PC-3 (cell line): ENCODE measurements at regions not wholly inside any gene's neighbourhood (a gene's known extent, or its start where the extent isn't known, plus 50 kb on each side); places are given as distances from the start of the nearest gene placed in this dataset.

Experiments
- ATAC-seq: fragments of 200-7000 bp; cut with Tn5 transposase; 2 replicates; pipeline ENCODE4 v1.9.1; 2020; ENCODE audit warnings: mild to moderate bottlenecking, moderate library complexity
- BruUV-seq: library from RNA; stranded (reverse); fragments of 400-500 nt; replicated peaks from 2 replicates; lab custom pipeline; 2021; lab: Mats Ljungman, UMichigan
- CTCF ChIA-PET: fragments of 300-600 bp; sonication (Branson Sonifier 250); formaldehyde crosslinking; loops from one replicate; lab custom pipeline; 2022; ENCODE audit warnings: antibody characterized with exemption; lab: Charles Lee
- POLR2A ChIA-PET: fragments of 300-600 bp; sonication (Branson Sonifier 250); formaldehyde crosslinking; loops from one replicate; lab custom pipeline; 2022; ENCODE audit warnings: antibody characterized with exemption; ENCODE audit not compliant: unreplicated experiment; lab: Charles Lee
- DNase-seq: peaks from one replicate; pipeline ENCODE4 v3.0.0-alpha.2; 2015
- H2AFZ ChIP-seq: fragments of 300-600 bp; sonication (generic); 2 replicates; pipeline ENCODE4 v1.6.0; 2016; ENCODE audit warnings: antibody characterized with exemption, low read length
- H3F3A ChIP-seq: fragments of 300-600 bp; sonication (generic); one replicate; pipeline ENCODE4 v1.6.0; 2017; ENCODE audit warnings: antibody characterized with exemption, low read length, control low read depth, mild to moderate bottlenecking; ENCODE audit not compliant: unreplicated experiment
- H3K27ac ChIP-seq: fragments of 300-600 bp; sonication (generic); 2 replicates; pipeline ENCODE4 v1.5.1; 2016; ENCODE audit warnings: mild to moderate bottlenecking, low read length
- H3K27me3 ChIP-seq: fragments of 300-600 bp; sonication (generic); 2 replicates; pipeline ENCODE4 v1.6.1; 2016; ENCODE audit warnings: low read length, mixed read lengths
- H3K36me3 ChIP-seq: fragments of 300-600 bp; sonication (generic); 2 replicates; pipeline ENCODE4 v1.6.1; 2016; ENCODE audit warnings: low read depth, mixed run types, low read length, mixed read lengths
- H3K4me1 ChIP-seq: fragments of 300-600 bp; sonication (generic); 2 replicates; pipeline ENCODE4 v1.5.1; 2016; ENCODE audit warnings: low read length; ENCODE audit not compliant: insufficient read depth
- H3K4me2 ChIP-seq: fragments of 300-600 bp; sonication (generic); 2 replicates; pipeline ENCODE4 v1.6.0; 2016; ENCODE audit warnings: low read length
- H3K4me3 ChIP-seq: fragments of 300-600 bp; sonication (generic); 2 replicates; pipeline ENCODE4 v1.5.1; 2016; ENCODE audit warnings: mild to moderate bottlenecking, low read length, mixed read lengths
- H3K79me2 ChIP-seq: fragments of 300-600 bp; sonication (generic); 2 replicates; pipeline ENCODE4 v1.6.1; 2017; ENCODE audit warnings: low read length, mixed read lengths
- H3K9ac ChIP-seq: fragments of 300-600 bp; sonication (generic); 2 replicates; pipeline ENCODE4 v1.6.0; 2016; ENCODE audit warnings: mild to moderate bottlenecking, low read length
- H3K9me2 ChIP-seq: fragments of 300-600 bp; sonication (generic); replicated peaks from 2 replicates; pipeline ENCODE4 v1.6.1; 2016; ENCODE audit warnings: mixed run types, low read length, mixed read lengths
- H3K9me3 ChIP-seq: fragments of 300-600 bp; sonication (generic); 2 replicates; pipeline ENCODE4 v1.6.1; 2016; ENCODE audit warnings: low read length, mixed read lengths
- H4K20me1 ChIP-seq: fragments of 300-600 bp; sonication (generic); 2 replicates; pipeline ENCODE4 v1.6.1; 2016; ENCODE audit warnings: low read length, mixed read lengths
- CTCF ChIP-seq: fragments of 300-600 bp; sonication (generic); conservative IDR thresholded peaks from 2 replicates; pipeline ENCODE4 v1.5.1; 2017; ENCODE audit warnings: antibody characterized with exemption, low read depth, mild to moderate bottlenecking, low read length
- EZH2 ChIP-seq: fragments of 300-600 bp; sonication (generic); IDR thresholded peaks from one replicate; pipeline ENCODE4 v1.6.1; 2017; ENCODE audit warnings: antibody characterized with exemption, mild to moderate bottlenecking, low read length; ENCODE audit not compliant: unreplicated experiment
- EZH2phosphoT487 ChIP-seq: fragments of 300-600 bp; sonication (generic); IDR thresholded peaks from 2 replicates; pipeline ENCODE4 v1.6.1; 2018; ENCODE audit warnings: mild to moderate bottlenecking, antibody characterized with exemption, low read length, borderline replicate concordance
- intact Hi-C: fragments of 100-400 bp; cut with micrococcal nuclease; formaldehyde crosslinking; loops from 2 replicates; pipeline ENCODE4 v1.9.0; 2023

GRCh38 chr5:36489505-36489904 is 116.9 kb upstream of the SLC1A3 start:
- BruUV-seq = no TSS peak
- CTCF ChIA-PET = no interaction called here

GRCh38 chr5:36491856-36492255 is 114.5 kb upstream of the SLC1A3 start:
- no peaks in the 10 kb centered on the region for H3K9me3 ChIP-seq
- POLR2A ChIA-PET = interaction anchor here (0.6 kb wide), 1 partner anchor 10 kb away, joined by 4 read pairs; no protein-coding TSS in a partner anchor
- CTCF ChIA-PET = interaction anchor here (0.6 kb wide), 1 partner anchor 77 kb away, joined by 3 read pairs; no protein-coding TSS in a partner anchor
- H3K27me3 ChIP-seq = no peaks in the 10 kb centered on the region
- no peaks in the 10 kb centered on the region for H3K79me2 ChIP-seq
- no peak overlapping the region for H3K27ac ChIP-seq
- H3K4me1 ChIP-seq = peaks cover 35% of the 10 kb centered on the region
- H3K36me3 ChIP-seq = no peaks in the 10 kb centered on the region
- no peak for DNase-seq
- TF ChIP-seq EZH2 (no peak), CTCF (no peak), EZH2phosphoT487 (no peak)
- no peak overlapping the region for H2AFZ ChIP-seq
- ATAC-seq = no peak
- H3K4me2 ChIP-seq = no peak overlapping the region
- no peak overlapping the region for H3K9ac ChIP-seq
- no TSS peak for BruUV-seq
- H3K4me3 ChIP-seq = no peak overlapping the region
- no peaks in the 10 kb centered on the region for H3K9me2 ChIP-seq
- intact Hi-C loops = no loop called here
- no peaks in the 10 kb centered on the region for H3F3A ChIP-seq
- no peaks in the 10 kb centered on the region for H4K20me1 ChIP-seq

More at GRCh38 chr5:36489505-36489904, 116.9 kb upstream of the SLC1A3 start:
- ATAC-seq (no peak), DNase-seq (no peak)
- H3K79me2 ChIP-seq = no peaks in the 10 kb centered on the region
- TF ChIP-seq EZH2phosphoT487 (no peak), CTCF (no peak), EZH2 (no peak)
- H3F3A ChIP-seq = no peaks in the 10 kb centered on the region
- no peaks in the 10 kb centered on the region for H3K27me3 ChIP-seq
- peaks cover 25% of the 10 kb centered on the region for H3K4me1 ChIP-seq
- no peak overlapping the region for H3K27ac ChIP-seq
- POLR2A ChIA-PET = no interaction called here
- no peak overlapping the region for H3K4me3 ChIP-seq
- no peak overlapping the region for H3K4me2 ChIP-seq
- no peaks in the 10 kb centered on the region for H3K9me3 ChIP-seq
- H2AFZ ChIP-seq = no peak overlapping the region
- H4K20me1 ChIP-seq = no peaks in the 10 kb centered on the region
- no peaks in the 10 kb centered on the region for H3K9me2 ChIP-seq
- intact Hi-C loops = no loop called here
- H3K9ac ChIP-seq = no peak overlapping the region
- H3K36me3 ChIP-seq = no peaks in the 10 kb centered on the region

GRCh38 chr5:36492984-36493654 is 113.3 kb upstream of the SLC1A3 start:
- intact Hi-C loops = no loop called here
- ATAC-seq (peak; percentile 80), DNase-seq (peak; percentile 84)
- ChIA-PET POLR2A (no interaction called here), CTCF (no interaction called here)
- Histone ChIP-seq H2AFZ (no peak overlapping the region), H3K9ac (no peak overlapping the region), H3K27me3 (no peaks in the 10 kb centered on the region), H3K9me3 (no peaks in the 10 kb centered on the region), H4K20me1 (no peaks in the 10 kb centered on the region), H3K4me3 (no peak overlapping the region), H3K4me2 (peak overlapping the region; percentile 19; the same call in 1 of the 2 replicates), H3K9me2 (no peaks in the 10 kb centered on the region), H3K79me2 (no peaks in the 10 kb centered on the region), H3K36me3 (no peaks in the 10 kb centered on the region), H3F3A (no peaks in the 10 kb centered on the region), H3K27ac (peak overlapping the region; percentile 65), H3K4me1 (peaks cover 35% of the 10 kb centered on the region)
- BruUV-seq = no TSS peak
- TF ChIP-seq EZH2phosphoT487 = no peak
- peak; percentile 43; the same call in 1 of the 2 replicates for TF ChIP-seq CTCF
